ENCODE measurements at regions not wholly inside any gene's neighbourhood (a gene's known extent, or its start where the extent isn't known, plus 50 kb on each side); places are given as distances from the start of the nearest gene placed in this dataset.

- DNase-seq = no peak
- H3K79me2 ChIP-seq (ENCODE audit: low read length) = no peaks in the 10 kb centered on the region
Measured at GRCh38 chr6:66970373-66970772, 1263.3 kb upstream of the EYS start.

GRCh38 chr6:66965227-66965626 is 1258.2 kb upstream of the EYS start:
- Histone ChIP-seq H2AFZ (ENCODE audit: low read length) (no peak overlapping the region), H3K27ac (ENCODE audit: low read length) (no peak overlapping the region), H3K4me2 (ENCODE audit: low read depth, low read length, poor library complexity, severe bottlenecking) (no peak overlapping the region), H3K4me1 (ENCODE audit: low read length) (no peaks in the 10 kb centered on the region), H3K9ac (ENCODE audit: low read length) (no peak overlapping the region), H3K79me2 (ENCODE audit: low read length) (no peaks in the 10 kb centered on the region), H4K20me1 (ENCODE audit: insufficient read depth, low read depth, low read length) (no peaks in the 10 kb centered on the region), H3K9me2 (replicated peaks; ENCODE audit: insufficient read depth, low read length) (no peaks in the 10 kb centered on the region), H3K9me3 (ENCODE audit: low read length) (no peaks in the 10 kb centered on the region), H3K4me3 (ENCODE audit: low read length) (no peak overlapping the region), H3K36me3 (ENCODE audit: insufficient read depth, low read length) (no peaks in the 10 kb centered on the region), H3K27me3 (ENCODE audit: low read length) (no peaks in the 10 kb centered on the region)
- no peak for DNase-seq

More at GRCh38 chr6:66970373-66970772, 1263.3 kb upstream of the EYS start:
- Histone ChIP-seq H3K4me2 (ENCODE audit: low read depth, low read length, poor library complexity, severe bottlenecking) (no peak overlapping the region), H3K4me3 (ENCODE audit: low read length) (no peak overlapping the region), H3K27ac (ENCODE audit: low read length) (no peak overlapping the region), H3K4me1 (ENCODE audit: low read length) (no peaks in the 10 kb centered on the region), H3K9ac (ENCODE audit: low read length) (no peak overlapping the region), H3K9me3 (ENCODE audit: low read length) (no peaks in the 10 kb centered on the region), H3K36me3 (ENCODE audit: insufficient read depth, low read length) (no peaks in the 10 kb centered on the region), H4K20me1 (ENCODE audit: insufficient read depth, low read depth, low read length) (no peaks in the 10 kb centered on the region), H3K27me3 (ENCODE audit: low read length) (no peaks in the 10 kb centered on the region), H2AFZ (ENCODE audit: low read length) (peak overlapping the region; percentile 69), H3K9me2 (replicated peaks; ENCODE audit: insufficient read depth, low read length) (no peaks in the 10 kb centered on the region)

- H4K20me1 ChIP-seq (ENCODE audit: insufficient read depth, low read depth, low read length) = no peaks in the 10 kb centered on the region
- no peak overlapping the region for H3K4me2 ChIP-seq (ENCODE audit: low read depth, low read length, poor library complexity, severe bottlenecking)
- DNase-seq = no peak
- no peak overlapping the region for H3K27ac ChIP-seq (ENCODE audit: low read length)
- no peaks in the 10 kb centered on the region for H3K79me2 ChIP-seq (ENCODE audit: low read length)
- H2AFZ ChIP-seq (ENCODE audit: low read length) = no peak overlapping the region
- no peaks in the 10 kb centered on the region for H3K9me2 ChIP-seq (replicated peaks; ENCODE audit: insufficient read depth, low read length)
- no peaks in the 10 kb centered on the region for H3K9me3 ChIP-seq (ENCODE audit: low read length)
- no peaks in the 10 kb centered on the region for H3K36me3 ChIP-seq (ENCODE audit: insufficient read depth, low read length)
- no peak overlapping the region for H3K9ac ChIP-seq (ENCODE audit: low read length)
- no peak overlapping the region for H3K4me3 ChIP-seq (ENCODE audit: low read length)
- no peaks in the 10 kb centered on the region for H3K4me1 ChIP-seq (ENCODE audit: low read length)
- H3K27me3 ChIP-seq (ENCODE audit: low read length) = no peaks in the 10 kb centered on the region
Measured at GRCh38 chr6:66964216-66964615, 1257.2 kb upstream of the EYS start.

- Histone ChIP-seq H3K27ac (ENCODE audit: low read length) (no peak overlapping the region), H3K9me3 (ENCODE audit: low read length) (no peaks in the 10 kb centered on the region), H2AFZ (ENCODE audit: low read length) (no peak overlapping the region), H3K27me3 (ENCODE audit: low read length) (no peaks in the 10 kb centered on the region), H3K9ac (ENCODE audit: low read length) (no peak overlapping the region), H4K20me1 (ENCODE audit: insufficient read depth, low read depth, low read length) (no peaks in the 10 kb centered on the region), H3K36me3 (ENCODE audit: insufficient read depth, low read length) (no peaks in the 10 kb centered on the region), H3K4me3 (ENCODE audit: low read length) (no peak overlapping the region), H3K9me2 (replicated peaks; ENCODE audit: insufficient read depth, low read length) (no peaks in the 10 kb centered on the region), H3K4me2 (ENCODE audit: low read depth, low read length, poor library complexity, severe bottlenecking) (no peak overlapping the region), H3K79me2 (ENCODE audit: low read length) (no peaks in the 10 kb centered on the region), H3K4me1 (ENCODE audit: low read length) (no peaks in the 10 kb centered on the region)
- DNase-seq = no peak
Measured at GRCh38 chr6:66962082-66962481, 1255.1 kb upstream of the EYS start.

- no peak overlapping the region for H3K4me3 ChIP-seq (ENCODE audit: low read length)
- H3K27ac ChIP-seq (ENCODE audit: low read length) = no peak overlapping the region
- H3K36me3 ChIP-seq (ENCODE audit: insufficient read depth, low read length) = no peaks in the 10 kb centered on the region
- no peak for DNase-seq
- no peaks in the 10 kb centered on the region for H3K9me2 ChIP-seq (replicated peaks; ENCODE audit: insufficient read depth, low read length)
- H4K20me1 ChIP-seq (ENCODE audit: insufficient read depth, low read depth, low read length) = no peaks in the 10 kb centered on the region
- no peak overlapping the region for H2AFZ ChIP-seq (ENCODE audit: low read length)
- no peaks in the 10 kb centered on the region for H3K79me2 ChIP-seq (ENCODE audit: low read length)
- no peak overlapping the region for H3K4me2 ChIP-seq (ENCODE audit: low read depth, low read length, poor library complexity, severe bottlenecking)
- no peak overlapping the region for H3K9ac ChIP-seq (ENCODE audit: low read length)
- no peaks in the 10 kb centered on the region for H3K27me3 ChIP-seq (ENCODE audit: low read length)
- peaks cover 3% of the 10 kb centered on the region; the same call in 1 of the 2 replicates for H3K4me1 ChIP-seq (ENCODE audit: low read length)
- no peaks in the 10 kb centered on the region for H3K9me3 ChIP-seq (ENCODE audit: low read length)
Measured at GRCh38 chr6:66961191-66961590, 1254.2 kb upstream of the EYS start.

GRCh38 chr6:66949191-66949661 is 1242.2 kb upstream of the EYS start:
- Histone ChIP-seq H3K36me3 (ENCODE audit: insufficient read depth, low read length) (no peaks in the 10 kb centered on the region), H4K20me1 (ENCODE audit: insufficient read depth, low read depth, low read length) (no peaks in the 10 kb centered on the region), H3K9ac (ENCODE audit: low read length) (no peak overlapping the region), H3K4me1 (ENCODE audit: low read length) (no peaks in the 10 kb centered on the region), H3K4me2 (ENCODE audit: low read depth, low read length, poor library complexity, severe bottlenecking) (no peak overlapping the region), H3K79me2 (ENCODE audit: low read length) (no peaks in the 10 kb centered on the region), H2AFZ (ENCODE audit: low read length) (no peak overlapping the region), H3K9me3 (ENCODE audit: low read length) (no peaks in the 10 kb centered on the region), H3K27me3 (ENCODE audit: low read length) (no peaks in the 10 kb centered on the region), H3K9me2 (replicated peaks; ENCODE audit: insufficient read depth, low read length) (no peaks in the 10 kb centered on the region), H3K27ac (ENCODE audit: low read length) (no peak overlapping the region), H3K4me3 (ENCODE audit: low read length) (no peak overlapping the region)
- no peak for DNase-seq

- no peak for DNase-seq
- H3K36me3 ChIP-seq (ENCODE audit: insufficient read depth, low read length) = no peaks in the 10 kb centered on the region
- no peak overlapping the region for H3K4me3 ChIP-seq (ENCODE audit: low read length)
- no peaks in the 10 kb centered on the region for H3K9me2 ChIP-seq (replicated peaks; ENCODE audit: insufficient read depth, low read length)
- H3K79me2 ChIP-seq (ENCODE audit: low read length) = no peaks in the 10 kb centered on the region
- no peak overlapping the region for H3K27ac ChIP-seq (ENCODE audit: low read length)
- H3K27me3 ChIP-seq (ENCODE audit: low read length) = no peaks in the 10 kb centered on the region
- no peak overlapping the region for H3K9ac ChIP-seq (ENCODE audit: low read length)
- H3K4me2 ChIP-seq (ENCODE audit: low read depth, low read length, poor library complexity, severe bottlenecking) = no peak overlapping the region
- no peak overlapping the region for H2AFZ ChIP-seq (ENCODE audit: low read length)
- no peaks in the 10 kb centered on the region for H3K4me1 ChIP-seq (ENCODE audit: low read length)
- no peaks in the 10 kb centered on the region for H4K20me1 ChIP-seq (ENCODE audit: insufficient read depth, low read depth, low read length)
- H3K9me3 ChIP-seq (ENCODE audit: low read length) = no peaks in the 10 kb centered on the region
Measured at GRCh38 chr6:66948106-66948505, 1241.1 kb upstream of the EYS start.

- Histone ChIP-seq H3K27ac (ENCODE audit: low read length) (no peak overlapping the region), H3K27me3 (ENCODE audit: low read length) (no peaks in the 10 kb centered on the region), H3K9ac (ENCODE audit: low read length) (no peak overlapping the region), H3K9me3 (ENCODE audit: low read length) (no peaks in the 10 kb centered on the region; the same call in 1 of the 2 replicates), H4K20me1 (ENCODE audit: insufficient read depth, low read depth, low read length) (no peaks in the 10 kb centered on the region), H3K79me2 (ENCODE audit: low read length) (no peaks in the 10 kb centered on the region), H3K9me2 (replicated peaks; ENCODE audit: insufficient read depth, low read length) (no peaks in the 10 kb centered on the region), H3K36me3 (ENCODE audit: insufficient read depth, low read length) (no peaks in the 10 kb centered on the region), H3K4me3 (ENCODE audit: low read length) (no peak overlapping the region), H3K4me2 (ENCODE audit: low read depth, low read length, poor library complexity, severe bottlenecking) (no peak overlapping the region), H2AFZ (ENCODE audit: low read length) (no peak overlapping the region), H3K4me1 (ENCODE audit: low read length) (no peaks in the 10 kb centered on the region)
- no peak for DNase-seq
Measured at GRCh38 chr6:66940003-66940402, 1233.0 kb upstream of the EYS start.

- Histone ChIP-seq H3K27ac (ENCODE audit: low read length) (no peak overlapping the region), H3K4me2 (ENCODE audit: low read depth, low read length, poor library complexity, severe bottlenecking) (no peak overlapping the region), H3K4me1 (ENCODE audit: low read length) (no peaks in the 10 kb centered on the region), H2AFZ (ENCODE audit: low read length) (no peak overlapping the region), H3K4me3 (ENCODE audit: low read length) (no peak overlapping the region), H3K27me3 (ENCODE audit: low read length) (no peaks in the 10 kb centered on the region), H3K9ac (ENCODE audit: low read length) (no peak overlapping the region), H3K79me2 (ENCODE audit: low read length) (no peaks in the 10 kb centered on the region), H3K9me3 (ENCODE audit: low read length) (no peaks in the 10 kb centered on the region; the same call in 1 of the 2 replicates), H3K9me2 (replicated peaks; ENCODE audit: insufficient read depth, low read length) (no peaks in the 10 kb centered on the region), H4K20me1 (ENCODE audit: insufficient read depth, low read depth, low read length) (no peaks in the 10 kb centered on the region), H3K36me3 (ENCODE audit: insufficient read depth, low read length) (no peaks in the 10 kb centered on the region)
- DNase-seq = no peak
Measured at GRCh38 chr6:66937180-66937579, 1230.2 kb upstream of the EYS start.

Measured in Karpas-422 (cell line).